HG03095 (cell line): ENCODE measurements at regions not wholly inside any gene's neighbourhood (a gene's known extent, or its start where the extent isn't known, plus 50 kb on each side); places are given as distances from the start of the nearest gene placed in this dataset.
"Not testable (repeated sequence)": the region's sequence is repeated elsewhere in the genome, so short reads cannot be mapped to it uniquely, and the experiment has no call there.

Experiments
- ATAC-seq: cut with Tn5 transposase; IDR thresholded peaks from one replicate; pipeline ENCODE4 v1.9.1; 2021; ENCODE audit warnings: moderate library complexity; ENCODE audit not compliant: unreplicated experiment

DNA sequence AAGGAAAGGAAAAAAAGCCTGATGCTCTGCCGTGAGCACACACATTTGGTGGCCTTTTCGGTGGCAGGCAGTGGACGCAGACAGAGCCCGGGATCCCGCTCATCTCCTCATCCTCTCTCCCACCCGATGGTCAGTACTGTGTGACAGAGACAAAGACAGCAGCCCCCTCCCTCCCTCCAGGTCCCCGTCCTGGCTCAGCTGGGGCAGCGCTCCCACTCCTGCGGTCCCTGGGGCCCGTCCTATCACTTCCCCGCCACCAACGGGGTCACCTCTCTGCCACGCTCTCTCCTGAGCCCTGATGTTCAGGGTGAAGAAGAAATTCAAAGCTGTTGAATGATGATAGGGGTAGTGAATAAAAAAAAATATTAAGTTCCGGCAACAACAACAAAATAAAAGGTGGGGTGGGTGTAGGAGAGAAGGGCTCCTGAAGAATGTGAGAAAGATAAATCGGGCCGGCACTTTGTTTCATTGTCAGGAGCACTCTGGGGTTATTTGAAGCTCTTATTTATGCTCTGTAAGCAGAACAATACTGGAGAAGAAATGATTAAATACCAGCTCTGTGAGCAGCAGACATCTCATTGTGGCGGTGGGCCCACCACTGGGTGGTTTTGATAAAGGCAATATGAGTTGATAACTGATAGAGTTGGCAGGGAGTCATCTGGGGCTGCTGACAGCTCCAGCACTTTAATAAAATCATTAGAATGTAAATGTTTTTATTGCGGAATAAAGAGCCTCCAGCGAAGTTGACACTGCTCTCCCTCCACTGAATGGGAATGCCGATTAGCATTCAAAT lies 417.7 kb downstream of the IRX1 start:
- no peak for ATAC-seq

DNA sequence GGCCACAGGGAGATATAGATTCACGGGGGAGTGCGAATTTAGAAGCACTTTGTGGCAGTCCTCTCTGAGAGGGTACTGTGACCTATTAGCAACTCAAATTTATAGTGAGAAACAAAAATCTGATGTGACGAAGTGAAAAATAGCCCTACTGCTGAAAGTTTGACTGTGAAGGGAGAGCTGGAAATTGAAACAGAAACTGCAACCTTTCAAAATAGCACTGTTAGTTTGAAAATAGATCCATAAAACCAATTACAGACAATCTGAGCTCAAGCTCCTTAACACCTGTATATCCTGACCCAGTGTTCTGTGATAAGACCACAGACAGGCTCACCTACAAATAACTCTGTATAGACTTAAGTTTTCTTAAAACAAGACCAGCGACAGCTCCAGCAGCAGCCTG lies 420.1 kb downstream of the IRX1 start:
- ATAC-seq, result no peak

DNA sequence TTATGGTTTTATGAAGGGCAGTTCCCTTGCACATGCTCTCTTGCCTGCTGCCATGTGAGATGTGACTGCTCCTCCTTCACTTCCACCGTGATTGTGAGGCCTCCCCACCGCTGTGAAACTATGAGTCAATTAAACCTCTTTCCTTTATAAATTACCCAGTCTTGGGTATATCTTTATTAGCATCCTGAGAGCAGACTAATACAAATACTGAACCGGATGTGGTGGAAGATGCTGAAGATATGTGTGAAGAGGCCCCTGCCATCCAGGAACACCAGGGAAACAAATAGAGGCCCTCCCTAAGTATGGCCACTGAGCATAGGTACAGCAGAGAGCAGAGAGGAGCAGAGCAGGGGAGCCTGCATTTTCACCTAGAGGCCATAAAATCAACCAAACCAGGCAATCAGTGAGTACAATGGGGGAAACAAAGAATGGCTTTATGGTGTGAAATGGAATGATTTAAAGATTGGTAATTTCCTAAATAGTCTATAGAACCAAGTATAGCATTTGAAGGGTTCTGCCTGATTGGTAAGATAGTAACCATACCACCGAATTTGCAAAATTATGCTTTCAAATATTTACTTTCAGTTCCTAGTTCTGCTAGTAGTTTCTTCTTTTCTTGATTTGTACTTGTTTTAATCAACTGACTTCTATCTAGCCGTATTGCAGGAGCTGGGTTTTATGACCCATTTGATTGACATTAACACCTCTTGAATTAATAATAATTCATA lies 421.6 kb downstream of the IRX1 start:
- no peak for ATAC-seq

DNA sequence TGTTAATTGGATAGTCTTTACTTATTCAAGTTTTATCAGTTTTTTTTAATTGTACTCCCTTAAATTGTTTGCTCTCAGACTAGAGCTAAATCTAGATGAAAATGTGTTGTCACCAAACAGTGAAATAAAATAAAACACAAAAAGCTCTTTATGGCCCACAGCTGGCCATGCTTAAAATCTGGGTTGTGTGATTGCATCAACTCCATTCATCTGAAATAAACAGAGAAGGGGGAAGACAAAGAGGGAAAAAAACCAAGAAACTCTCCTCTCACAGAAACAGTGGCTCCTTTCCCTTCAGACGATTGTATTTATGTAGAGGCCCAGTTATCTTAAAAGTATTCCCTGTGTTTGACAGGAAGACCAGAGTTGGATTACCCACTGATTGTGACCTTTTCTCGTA lies 422.4 kb downstream of the IRX1 start:
- ATAC-seq, result no peak

DNA sequence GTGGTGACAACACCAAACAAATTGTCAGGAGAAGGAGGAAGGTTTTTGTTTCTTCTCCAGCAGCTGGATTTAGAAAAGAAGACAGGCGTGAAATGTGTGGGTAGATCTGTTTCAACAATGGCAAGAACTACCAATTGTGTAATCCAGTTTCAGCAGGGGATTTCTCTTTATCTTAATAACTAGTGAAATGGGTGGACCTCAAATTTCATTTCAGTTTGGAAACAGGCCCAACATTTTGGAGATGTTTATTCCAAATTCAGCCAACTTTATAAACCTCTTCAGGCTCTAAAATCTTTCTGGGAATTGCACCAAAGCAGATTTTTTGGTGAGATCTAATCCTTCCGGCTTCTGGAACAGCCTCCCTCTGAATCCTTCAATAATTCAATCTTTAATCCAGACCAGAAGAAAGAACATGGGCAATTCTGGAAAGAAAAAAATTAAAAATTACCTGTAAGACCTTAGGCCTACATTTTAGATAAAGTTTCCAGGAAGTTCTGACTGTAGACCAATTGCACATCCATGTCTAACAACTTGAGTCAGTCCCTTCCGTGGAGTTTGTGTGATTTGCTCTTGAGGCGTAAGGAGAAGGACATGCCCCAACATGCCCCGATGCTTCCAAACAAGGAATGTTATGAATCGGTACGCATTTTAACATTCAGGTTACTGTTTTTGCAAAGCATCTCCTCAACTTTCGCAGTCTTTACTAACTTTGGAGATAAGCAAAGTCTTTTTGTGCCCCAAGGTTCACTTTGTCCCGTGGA lies 423.6 kb downstream of the IRX1 start:
- no peak for ATAC-seq

DNA sequence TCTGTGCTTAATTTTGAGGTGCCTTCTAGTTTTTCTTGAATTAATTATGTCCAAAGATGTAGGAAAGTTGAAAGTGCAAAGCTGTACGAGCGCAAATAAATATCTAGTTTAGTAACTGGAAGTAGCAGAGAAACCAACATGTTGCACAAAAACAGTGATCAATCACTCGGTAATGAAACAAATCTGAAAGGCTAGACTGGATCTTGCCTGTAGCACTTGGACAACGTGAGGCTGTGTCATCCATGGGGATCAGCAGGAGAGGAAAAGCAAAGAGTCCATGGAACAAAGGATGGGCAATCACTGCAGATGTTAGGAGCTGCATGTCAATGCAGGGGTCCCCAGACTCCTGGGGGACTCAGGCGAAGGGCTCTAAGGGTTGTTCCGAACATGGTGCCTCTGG lies 424.2 kb downstream of the IRX1 start:
- no peak for ATAC-seq

DNA sequence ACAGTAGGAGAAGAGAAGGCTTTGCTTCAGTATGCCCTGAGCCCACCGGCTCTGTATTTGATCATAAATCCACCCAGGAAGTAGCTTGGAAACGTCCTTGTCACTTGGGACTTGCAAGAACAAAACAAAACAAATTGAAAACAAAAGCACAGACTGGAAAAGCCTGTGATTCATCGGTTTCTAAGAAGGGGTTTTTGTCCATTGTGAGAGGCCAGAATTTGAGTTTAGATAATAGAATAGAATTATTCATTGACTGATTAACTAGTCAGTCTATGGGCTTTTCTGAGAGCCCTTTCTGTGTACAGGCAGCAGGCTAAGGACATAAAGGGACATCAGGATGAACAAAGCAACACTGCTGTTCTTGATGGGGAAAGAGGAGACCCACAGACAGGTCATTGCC lies 424.8 kb downstream of the IRX1 start:
- ATAC-seq, result no peak

DNA sequence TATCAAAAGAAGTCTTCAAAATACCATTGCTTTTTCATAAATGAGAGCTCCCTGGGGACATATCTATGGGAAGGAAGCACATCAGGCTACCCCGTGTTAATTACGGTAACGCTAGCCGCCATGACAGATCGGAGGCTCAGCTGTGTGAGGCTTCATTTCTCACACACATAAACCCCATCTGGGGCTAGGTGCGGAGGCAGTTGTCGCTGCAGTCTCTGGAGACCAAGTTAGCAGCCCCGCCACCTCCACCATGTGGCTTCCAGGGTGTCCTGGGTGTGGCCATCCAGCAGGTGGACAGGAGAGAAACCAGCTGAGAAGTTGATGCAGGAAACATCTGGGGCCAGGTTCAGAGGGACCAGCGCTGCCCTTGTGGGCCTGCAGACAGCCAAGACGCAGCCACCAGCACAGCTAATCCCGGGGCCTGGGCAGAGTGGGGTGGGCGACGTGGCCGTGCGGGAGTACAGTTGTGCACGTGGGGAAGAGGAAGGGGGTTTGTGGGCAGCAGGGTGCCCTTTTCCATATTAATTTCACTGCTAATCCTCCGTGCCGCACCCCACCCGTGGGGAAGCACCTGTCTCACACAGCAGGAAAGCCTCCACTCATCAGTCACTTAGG lies 426.5 kb downstream of the IRX1 start:
- ATAC-seq, result no peak

DNA sequence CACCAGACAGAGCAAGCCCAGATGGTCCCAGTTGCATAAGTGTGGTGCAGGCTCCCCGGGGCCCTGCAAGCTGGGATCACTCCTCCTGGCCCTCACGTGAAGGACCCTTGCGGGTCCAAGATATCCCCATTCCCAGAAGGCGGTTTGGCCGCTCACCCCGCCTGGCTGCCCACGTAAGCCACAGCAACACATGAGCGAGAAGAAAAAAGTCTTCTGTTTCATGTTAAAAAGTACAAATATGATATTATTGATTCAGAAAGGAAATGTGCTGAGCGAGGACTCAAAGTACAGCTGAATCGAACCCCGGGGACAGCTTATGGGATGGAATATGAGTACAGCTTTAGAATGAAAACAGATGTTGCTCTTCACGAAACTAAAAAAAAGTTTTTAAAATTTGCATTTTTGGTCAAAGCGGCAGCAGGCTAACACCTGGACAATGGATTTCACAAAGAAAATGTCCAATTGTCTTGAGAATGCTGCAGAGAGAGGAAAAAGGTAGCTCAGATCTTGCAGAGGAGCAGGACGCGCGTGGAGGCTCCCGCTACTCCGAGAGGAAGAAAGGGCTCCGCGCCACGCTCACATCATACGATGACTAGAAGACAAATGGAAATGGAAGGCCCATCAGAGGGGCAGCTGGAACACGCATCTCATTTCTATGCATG lies 427.6 kb downstream of the IRX1 start:
- ATAC-seq, result no peak

DNA sequence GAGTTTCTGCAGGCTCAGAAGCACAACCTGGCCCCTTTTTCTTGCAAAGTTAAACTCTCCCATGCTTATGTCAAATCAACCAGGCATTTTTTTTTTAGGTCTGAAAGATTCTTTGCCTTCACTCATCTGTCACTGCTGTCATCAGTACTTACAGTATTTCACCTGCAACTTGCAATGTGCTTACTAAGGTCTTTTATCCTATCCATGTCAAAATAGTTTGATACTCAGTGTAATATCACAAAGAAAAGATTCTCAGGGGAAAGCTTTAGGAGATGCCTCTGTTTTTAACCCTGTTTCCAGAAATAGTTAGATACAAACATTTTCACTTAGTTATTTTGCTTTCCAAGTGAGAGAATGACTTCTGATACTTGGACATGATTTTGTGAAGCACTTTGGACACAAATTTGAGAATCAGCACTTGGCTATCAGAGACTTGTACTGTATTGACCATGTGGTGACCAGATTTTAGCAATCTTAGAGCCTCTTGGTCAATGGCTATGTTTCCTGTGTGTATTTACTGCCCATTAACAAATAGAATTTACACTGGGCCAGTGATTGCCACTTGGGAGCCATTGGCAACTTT lies 428.2 kb downstream of the IRX1 start:
- no peak for ATAC-seq

DNA sequence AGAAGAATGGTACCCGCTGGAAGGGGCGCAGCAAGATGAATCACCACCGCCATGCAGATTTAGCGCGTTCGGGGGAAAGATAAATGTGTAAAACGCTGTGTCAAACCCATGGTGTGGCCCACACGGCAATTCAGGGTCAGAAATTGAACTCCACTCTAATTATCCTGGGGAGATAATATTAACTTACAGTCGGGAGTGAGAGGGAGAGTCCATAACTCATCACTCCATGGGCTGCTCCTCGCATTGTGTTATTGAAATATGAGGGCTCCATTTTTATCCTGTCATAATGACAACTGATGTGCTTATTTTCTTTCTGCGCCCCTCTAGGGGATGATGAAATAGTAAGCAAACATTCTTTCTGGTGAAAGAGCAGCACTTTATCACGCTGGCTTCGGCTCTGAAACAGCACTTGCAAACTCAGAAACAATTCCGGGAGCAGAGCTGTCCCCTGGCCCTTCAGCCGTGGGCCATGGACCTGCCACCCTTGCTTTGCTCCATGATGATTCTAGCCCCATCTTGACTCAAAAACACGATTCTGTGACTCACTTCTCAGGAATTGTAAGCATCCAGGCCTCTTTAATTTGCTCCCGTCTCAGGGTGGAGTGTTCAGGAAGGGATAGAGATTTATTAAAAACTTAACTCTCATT lies 431.6 kb downstream of the IRX1 start:
- no peak for ATAC-seq

DNA sequence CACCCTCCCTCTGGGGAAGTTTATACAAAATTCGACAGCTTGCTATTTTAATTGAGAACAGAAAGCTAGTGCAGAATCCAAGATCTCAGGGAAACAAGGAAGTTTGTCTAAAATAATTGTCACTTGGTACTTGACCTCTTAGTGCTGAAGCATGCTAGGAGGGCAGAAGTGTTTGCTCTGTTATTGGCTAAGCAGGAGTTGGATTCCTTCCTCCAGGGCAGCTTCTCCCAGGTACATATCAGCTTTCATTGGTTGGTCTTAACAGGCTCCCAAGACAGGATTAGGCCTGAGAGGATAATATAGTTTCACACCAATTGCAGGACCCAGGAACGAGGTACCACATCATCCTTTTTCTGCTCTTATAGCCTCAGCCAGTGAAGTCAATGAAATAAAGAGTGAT lies 432.8 kb downstream of the IRX1 start:
- no peak for ATAC-seq

DNA sequence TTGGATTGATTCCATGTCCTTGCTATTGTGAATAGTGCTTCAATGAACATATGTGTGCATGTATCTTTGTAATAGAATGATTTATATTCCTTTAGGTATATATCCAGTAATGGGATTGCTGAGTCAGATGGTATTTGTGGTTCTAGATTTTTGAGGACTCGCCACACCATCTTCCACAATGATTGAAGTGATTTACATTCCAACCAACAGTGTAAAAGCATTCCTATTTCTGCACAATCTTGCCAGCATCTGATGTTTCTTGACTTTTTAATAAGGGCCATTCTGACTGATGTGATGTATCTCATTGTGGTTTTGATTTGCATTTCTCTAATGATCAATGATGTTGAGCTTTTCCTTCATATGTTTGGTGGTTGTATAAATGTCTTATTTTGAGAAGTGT lies 437.9 kb downstream of the IRX1 start:
- ATAC-seq, result not testable (repeated sequence)

DNA sequence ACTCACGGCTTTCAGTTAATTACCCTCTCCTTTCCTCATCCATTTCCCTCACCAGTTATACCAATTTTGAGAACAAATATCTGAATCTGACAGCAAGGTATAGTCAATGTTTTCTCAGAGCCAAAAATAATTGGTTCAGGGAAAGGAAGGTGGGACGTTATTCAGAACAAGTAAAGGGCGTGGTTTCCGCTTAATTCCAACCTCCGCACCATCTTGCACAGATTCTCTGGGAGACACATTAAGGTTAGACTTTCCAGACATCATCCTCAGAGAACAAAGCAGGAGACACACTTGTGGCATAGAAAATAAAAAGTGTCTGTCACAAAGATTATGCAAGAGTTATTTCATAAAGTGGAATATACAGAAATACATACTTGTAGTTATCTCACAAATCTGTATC lies 441.2 kb downstream of the IRX1 start:
- ATAC-seq, result no peak

DNA sequence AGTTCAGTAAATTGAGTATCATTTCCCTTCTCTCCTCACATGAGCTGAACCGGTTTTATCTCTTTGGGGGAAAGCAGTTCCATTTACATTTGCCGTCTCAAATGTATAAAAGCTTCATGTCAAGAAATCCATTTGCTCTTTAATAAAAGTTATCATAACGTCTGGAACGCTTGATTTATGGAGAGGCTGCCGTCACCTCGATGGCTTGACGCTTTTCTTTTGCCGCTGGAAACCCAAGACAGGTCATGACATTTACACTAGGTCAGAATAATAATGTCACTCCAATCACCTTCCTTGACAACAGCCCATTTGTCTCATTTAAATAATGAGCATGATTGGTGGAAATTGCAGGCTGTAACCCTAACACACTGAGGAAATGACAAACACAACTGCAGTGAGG lies 443.4 kb downstream of the IRX1 start:
- no peak for ATAC-seq

DNA sequence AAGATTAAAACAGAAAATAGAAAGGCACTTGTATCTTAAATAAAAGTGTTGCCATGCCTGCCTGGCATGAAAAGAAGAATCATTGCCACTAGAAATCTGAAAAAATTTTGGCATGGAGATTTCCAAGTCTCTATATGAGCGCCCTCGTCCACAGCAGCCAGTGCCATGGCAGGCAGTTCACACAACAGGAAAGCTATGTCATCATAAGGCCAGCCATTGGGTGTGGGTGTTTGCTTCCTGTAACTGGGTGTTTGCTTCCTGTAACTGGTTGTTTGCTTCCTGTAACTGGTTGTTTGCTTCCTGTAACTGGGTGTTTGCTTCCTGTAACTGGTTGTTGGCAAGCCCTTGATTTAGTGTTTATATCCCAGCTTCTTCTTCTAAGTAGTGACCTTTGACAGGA lies 446.7 kb downstream of the IRX1 start:
- ATAC-seq, result no peak

DNA sequence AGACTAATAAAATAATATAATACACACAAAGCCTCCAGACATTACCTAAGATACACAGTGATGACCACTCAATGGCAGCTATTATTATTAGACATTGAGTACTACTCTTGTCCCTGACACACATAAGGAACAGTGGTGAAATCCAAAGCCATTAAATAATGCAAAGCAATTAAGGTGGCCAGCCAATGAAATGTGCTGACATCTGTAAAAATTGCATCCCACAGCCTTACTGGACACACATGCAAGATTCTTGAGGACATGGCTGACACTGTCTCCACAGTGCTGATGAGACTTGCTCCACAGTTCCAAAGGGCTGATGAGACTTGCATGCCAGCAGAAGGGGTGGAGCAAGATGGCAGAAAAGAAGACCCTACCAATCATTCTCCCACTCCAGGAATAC lies 447.5 kb downstream of the IRX1 start:
- no peak for ATAC-seq

DNA sequence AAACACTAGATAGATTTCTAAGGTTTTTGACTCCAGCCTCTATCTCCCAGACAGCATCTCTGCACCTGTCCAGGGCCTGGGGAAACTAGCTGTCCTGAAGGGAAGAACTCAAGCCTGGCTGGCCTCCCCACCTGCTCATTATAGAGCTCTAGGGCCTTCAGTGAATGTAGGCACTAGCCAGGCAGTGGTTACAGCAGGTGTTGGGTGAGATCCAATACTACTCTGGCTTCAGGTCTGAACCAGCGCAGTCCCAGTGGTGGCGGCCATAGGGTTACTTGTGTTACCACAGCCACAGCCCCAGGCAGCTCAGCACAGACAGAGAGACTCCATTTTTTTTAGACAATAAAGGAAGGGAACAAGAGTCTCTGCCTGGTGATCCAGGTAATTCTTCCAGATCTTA lies 449.2 kb downstream of the IRX1 start:
- ATAC-seq, result no peak

DNA sequence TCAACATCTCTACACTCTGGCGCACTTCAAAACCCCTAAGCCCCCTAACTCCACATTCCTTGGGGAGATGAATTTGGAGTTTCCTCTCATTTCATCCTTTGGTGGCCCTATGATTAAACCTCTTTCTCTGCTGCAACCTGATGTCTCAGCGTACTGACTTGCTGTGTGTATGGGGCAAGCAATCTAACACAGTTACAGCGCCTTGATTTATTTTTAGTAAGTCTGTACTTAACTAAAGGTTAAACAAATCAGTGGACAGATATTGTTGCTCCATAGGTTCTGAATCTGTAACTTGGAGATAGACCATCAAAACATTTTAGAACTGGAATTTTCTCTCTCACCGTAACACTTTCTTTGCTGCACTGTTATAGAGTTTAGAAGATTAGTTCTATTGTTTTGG lies 452.8 kb downstream of the IRX1 start:
- ATAC-seq, result no peak

DNA sequence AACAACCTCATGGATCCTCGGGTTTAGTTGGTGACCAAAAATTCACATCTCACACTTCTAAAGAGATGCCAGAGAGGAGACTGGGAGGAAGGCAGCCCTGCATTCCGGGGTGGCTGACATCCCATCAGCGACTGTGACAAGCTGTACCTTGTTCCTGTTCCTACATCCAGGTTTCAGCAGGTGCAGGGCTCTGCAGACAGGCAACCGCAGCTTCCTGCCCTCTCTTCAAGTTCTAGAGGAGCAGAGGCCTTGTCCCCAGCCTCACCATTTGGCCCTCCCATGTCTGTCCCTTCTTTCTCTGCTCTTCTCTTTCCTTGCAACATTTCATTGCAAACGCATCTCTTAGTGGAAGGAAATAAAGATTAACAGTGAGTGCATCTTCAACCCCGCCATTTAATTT lies 454.6 kb downstream of the IRX1 start:
- ATAC-seq, result no peak
